ENCODE measurements at regions not wholly inside any gene's neighbourhood (a gene's known extent, or its start where the extent isn't known, plus 50 kb on each side); places are given as distances from the start of the nearest gene placed in this dataset.

DNA sequence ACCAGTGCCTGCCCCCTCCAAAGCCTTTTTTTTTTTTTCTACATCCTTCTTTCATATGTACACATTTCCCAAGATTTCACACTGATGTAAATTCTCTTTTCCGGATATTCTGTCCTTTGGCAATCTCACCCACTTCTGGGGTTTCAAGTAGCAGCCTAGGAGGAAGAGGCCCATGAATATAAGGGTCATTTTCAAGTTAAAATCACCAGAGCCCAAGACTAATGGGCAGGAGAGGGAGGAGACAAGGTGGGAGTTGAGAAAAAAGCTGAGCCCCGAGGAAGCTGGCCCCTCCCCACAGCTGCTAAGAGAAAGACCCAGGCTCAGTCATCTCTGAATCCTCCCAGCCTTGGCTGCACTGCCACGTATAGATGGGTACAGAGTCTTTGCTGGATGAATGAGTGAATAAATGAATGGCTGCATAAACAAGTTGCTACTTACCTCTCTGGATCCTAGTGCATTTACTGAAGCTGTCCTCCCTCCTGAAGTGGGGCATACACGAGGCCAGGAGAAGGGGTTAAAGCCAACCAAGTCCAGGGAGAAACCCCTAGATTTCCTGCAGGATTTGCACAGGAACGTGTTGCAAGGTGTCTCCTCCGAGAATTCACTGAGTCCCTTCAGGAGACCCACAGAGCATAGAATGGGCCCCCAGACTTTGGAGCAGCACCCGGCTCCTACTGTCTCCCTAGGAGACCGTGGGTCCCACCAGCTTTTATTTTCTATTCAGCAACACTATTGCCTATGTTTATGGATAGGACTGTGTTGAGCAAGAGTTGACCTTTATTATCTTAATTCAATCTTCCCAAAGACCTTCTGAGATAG, 100.8 kb upstream of the LIPC start:
- no peak for DNase-seq

- no peak for DNase-seq
Observed at GRCh38 chr15:58331560-58331912, 100.3 kb upstream of the LIPC start.

DNA sequence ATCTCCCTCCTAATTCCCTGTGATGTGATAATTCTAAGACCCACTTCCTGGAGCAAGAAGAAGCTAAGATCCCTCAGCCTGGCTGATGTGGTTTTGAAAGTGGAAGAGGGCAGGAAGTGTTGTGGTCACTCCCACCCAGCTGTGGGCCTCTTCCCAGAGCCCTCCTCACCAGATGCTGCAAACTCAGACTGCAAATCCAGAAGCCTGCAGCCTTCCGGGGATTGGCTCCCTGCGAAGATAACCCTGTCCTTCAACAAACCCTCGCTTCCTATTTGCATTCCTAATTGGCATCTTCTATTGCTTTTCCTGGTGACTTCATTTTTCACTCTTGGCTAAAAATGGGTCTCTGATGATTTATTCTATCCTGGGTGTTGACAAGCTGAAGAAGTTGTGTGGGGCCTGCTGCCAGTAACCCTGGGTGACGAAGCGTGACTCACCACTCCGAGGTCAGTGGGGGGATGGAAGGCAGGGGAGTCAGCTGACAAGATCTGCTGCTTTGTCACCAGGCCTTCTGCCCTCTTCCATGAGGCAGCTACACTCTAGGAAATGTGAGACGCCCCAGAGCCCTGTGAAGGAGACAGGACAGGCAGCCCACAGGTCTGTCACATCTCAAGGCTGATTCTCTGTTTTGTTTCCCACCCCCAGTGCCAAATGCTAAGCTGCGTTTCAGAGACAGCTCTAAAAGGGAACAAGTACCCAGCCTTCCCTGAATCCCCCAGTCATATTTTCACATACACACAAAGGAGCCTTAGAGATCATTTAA, 99.7 kb upstream of the LIPC start:
- peak; percentile 85 for DNase-seq

DNA sequence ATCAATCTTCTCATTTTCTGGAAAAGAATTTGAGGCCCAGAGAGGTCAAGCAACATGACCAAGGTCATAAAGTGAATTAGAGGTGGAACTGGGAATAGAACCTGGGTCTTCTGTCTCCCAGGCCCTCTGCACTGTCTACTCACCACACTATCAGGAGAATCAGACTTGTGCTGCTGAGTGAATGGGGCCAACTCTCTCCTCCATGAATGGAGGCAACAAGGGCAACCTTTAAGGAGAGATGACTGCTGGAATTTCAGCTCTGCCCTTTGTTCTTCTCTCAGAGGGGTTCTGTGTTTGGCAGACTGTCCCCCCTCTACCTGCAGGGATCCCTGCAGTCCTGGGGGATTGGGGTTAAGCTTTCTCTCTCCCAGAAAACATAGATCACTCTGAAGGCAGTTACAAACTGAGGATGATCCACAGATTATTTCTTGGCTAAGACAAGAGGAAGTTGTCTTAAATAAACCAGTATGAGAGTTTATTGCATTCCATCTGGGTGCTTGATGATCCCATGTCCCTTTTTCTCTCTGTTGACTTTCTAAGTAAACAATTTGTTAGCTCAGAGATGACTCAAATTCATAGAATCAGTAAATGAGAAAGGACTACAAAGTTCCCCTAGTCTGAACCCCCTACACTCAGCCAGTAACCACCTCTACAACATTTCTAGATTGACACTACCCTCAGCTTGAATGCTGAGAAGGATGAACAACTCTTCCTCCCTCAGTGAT, 99.0 kb upstream of the LIPC start:
- DNase-seq: no peak

DNA sequence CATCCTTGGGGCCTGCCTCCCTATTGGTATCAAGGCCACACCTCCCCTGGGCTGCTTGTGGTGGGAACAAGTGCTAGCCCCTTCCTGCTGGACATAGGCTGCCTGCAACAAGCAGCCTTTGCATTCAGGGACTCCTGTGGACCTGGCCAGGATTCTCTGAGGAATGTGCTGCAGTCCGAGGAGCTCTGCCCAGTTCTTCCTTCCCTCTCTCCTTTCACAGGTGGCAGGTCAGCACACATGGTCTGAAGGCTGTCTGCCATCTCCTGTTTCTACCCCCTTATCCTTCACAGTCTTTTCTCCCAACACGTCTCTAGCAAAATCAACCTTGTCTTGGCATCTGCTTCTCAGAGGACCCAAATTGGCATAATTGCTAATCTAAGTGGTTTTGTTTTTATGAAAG, 97.0 kb upstream of the LIPC start:
- DNase-seq: no peak

DNA sequence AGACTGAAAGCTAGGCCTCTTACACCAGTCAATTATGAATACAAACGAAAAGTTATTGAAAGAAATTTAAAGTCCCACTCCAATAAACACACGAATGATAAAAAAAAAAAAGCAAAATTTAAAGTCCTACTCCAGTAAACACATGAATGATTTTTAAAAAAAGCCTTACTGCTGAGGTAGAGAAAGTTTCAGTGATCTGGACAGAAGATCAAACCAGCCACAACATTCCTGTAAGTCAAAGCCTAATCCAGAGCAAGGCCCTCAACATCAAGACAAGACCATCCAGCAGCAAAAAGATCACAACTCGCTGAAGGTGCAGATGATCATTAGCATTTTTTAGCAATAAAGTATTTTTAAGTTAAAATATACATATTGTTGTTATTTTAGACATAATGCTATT, 95.6 kb upstream of the LIPC start:
- no peak for DNase-seq

DNA sequence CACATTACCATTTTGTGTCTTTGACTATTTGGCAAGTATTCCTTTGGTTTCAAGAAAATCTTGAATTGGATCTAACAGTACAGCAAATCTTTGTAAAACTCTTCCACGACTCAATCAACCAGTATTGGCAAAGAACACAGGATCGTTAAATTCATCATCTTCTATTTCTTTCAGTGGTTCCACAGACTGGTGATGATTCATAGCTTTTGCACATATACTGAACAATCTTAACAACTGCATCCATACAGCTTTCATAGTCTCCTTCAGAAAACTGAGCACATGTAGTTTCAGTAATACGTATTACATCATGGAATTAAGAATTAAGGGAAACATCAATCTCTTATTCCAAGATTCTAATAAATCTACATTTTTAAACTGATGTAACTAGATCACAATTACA, 91.6 kb upstream of the LIPC start:
- DNase-seq: no peak

DNA sequence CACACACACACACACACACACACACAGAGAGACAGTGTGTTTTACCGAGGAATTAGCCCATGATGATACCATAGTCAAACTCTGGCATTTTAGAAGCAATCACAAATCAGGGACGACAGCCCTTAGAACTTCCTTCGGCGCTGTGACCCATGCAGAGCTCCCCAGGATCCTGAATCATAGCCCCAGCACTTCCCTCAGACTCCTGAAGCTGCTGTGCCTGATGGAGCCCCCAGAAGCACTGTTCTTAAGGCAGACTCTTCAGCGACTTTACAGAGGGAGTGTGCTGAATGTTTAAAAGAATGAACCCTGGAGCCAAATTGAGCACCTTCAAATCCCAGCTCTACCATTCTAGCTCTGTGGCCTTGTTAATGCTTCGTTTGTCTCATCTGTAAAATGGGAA, 89.3 kb upstream of the LIPC start:
- no peak for DNase-seq

DNA sequence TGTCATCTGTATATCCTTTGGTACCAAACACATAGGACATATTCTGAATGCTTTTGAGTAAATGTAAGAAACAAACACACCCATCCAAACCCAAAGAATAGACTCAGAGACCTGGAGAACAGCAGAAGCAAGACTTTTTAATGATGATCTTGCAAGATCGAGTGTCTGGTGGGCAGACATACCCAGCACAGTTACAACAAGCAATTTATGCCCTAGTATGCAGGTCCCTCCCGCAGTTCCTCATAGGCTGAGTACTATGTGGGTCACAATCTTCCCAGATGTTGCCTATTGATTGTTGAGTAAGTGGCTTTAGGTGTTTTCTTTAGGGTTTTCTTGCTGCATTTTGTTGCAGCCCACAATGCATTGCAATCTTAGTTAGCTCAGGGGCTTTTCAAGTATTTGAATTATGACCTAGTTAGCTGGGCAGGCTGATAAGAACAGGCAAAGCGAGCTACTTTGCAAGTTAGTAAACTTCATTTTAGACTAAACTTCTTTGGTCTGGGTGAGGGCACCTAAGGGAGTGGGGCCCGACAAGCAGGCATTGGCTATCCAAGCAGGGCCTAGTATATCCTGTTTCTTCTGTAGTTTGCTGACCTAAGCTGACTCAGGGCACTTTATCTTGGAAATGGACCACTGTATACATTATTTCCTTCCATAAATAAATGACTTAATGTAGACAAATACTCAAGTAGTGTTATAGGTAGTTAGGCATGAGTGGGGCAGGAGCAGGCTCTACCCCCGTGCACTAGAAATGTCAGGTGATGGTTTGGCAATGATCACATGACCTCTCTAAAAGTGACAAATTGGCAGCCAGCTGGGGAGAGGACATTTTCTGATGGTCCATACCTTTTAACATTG, 87.3 kb upstream of the LIPC start:
- no peak for DNase-seq

- no peak for DNase-seq
Observed at GRCh38 chr15:58346361-58346760, 85.4 kb upstream of the LIPC start.

DNA sequence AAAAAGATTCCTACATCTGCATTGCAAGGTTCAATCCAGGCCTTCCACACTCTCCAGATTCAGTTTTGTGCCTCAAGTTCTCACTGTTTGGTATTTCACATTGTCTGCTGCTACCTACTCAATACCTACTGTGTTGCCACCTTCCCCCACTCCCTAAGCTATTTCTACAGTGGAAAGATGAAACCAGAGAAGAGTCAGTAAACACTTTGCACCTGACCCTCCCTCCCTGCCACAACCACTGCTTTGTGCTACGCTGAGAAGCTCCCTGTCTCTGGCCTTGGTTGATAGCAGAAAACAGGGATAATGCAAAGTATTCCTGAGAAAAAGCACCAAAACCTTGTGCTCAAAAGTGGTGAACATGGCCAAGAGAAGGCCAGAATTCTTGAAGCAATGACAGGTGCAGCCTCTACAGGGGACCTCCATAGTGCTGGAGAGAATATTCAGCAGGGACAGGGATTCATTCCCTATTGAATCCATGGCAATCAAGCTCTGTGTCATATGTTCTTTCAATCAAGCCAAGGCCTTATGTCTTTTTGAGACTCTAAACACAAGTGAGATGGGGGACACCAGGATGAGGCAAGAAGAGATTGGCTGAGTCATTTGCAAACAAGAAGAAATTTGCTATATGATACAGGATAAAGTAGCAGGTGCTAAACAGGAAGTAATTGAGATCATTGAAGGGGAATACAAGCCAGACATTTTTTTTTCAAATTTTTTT, 83.5 kb upstream of the LIPC start:
- DNase-seq: no peak

- DNase-seq: no peak
Observed at GRCh38 chr15:58352026-58352929, 79.5 kb upstream of the LIPC start.

GRCh38 chr15:58355382-58355971, 76.3 kb upstream of the LIPC start:
- DNase-seq: no peak

GRCh38 chr15:58355973-58356372, 75.8 kb upstream of the LIPC start:
- DNase-seq: no peak

DNA sequence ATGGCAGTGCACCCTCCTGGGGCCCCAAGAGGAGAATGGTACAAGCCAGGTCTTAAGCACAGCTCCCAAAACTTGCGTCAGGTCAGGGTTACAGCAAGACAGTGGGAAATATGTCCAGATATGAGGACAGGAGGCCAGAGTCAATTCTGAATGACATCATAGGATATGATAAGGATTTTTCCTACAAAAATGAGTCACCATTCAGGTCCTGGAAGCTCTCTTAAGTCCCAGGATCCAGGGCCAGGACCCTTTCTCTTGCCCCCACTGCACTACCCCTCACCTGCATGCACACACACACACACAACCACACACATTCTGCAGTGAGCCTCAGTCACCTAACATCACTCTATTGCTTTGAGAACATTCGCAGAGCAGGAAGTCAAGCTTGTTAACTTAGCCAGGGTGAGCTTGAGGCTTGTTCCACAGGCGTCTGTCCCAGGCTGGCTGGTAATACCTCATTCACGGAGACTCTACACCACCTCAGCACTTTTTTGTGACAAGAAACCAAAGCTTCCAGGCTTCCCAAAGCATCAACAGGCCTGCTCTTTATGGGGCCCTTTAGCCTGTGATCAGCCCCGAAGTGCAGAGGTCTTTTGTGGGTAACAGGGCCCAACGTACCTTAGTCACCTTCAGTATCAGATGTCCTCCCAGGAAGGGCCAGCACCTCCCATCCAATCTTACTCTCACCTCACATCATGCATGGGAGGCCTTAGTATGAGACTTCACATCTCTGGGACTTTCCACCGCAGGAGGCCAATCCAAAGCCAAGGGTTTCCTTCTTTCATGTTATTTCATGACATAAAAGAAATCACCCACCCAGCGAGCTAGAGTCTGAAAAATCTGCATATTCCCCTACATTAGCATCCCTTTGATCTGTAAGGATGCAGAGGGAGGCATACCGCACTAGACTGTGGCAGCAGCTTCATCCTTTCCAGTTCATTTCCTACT, 74.0 kb upstream of the LIPC start:
- DNase-seq: peak; percentile 25

GRCh38 chr15:58360421-58361090, 71.2 kb upstream of the LIPC start:
- no peak for DNase-seq

DNA sequence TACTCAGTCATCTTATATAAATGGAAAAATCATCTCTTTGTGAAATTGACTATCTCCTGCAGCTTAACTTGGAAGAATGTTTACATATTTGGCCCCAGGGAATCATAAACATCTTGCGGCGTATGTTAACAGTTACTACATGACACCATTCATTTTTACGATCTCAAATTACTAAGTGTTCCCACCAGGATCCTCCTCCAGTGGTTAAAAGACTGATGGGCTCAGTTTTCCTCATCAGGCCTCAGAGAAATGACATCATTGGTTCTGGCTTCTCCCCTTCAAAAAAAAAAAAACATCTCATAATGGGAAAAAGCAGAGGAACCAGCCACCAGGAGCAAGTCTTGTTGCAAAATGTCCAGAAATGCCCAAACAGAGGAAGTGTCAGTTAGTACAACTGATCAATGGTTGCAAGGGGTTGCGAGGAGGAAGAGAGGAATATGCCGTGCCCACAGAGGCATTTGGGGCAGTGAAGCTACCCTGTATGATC, 70.5 kb upstream of the LIPC start:
- DNase-seq: no peak

GRCh38 chr15:58362262-58362922, 69.4 kb upstream of the LIPC start:
- no peak for DNase-seq
